ENCODE measurements at regions not wholly inside any gene's neighbourhood (a gene's known extent, or its start where the extent isn't known, plus 50 kb on each side); places are given as distances from the start of the nearest gene placed in this dataset.
"Not testable (repeated sequence)": the region's sequence is repeated elsewhere in the genome, so short reads cannot be mapped to it uniquely, and the experiment has no call there.

- Histone ChIP-seq H3K4me3 (no peak overlapping the region), H3K27ac (no peak overlapping the region), H4K20me1 (ENCODE audit: insufficient read depth, poor library complexity, severe bottlenecking) (no peaks in the 10 kb centered on the region), H3K4me2 (no peak overlapping the region), H3K9me3 (ENCODE audit: low read depth) (no peaks in the 10 kb centered on the region), H3K36me3 (replicated peaks; ENCODE audit: insufficient read depth, low read depth) (no peaks in the 10 kb centered on the region), H3K27me3 (peaks cover 10% of the 10 kb centered on the region), H3K79me2 (no peaks in the 10 kb centered on the region), H3K9me2 (replicated peaks; ENCODE audit: insufficient read depth) (no peaks in the 10 kb centered on the region), H3K4me1 (ENCODE audit: insufficient read depth) (no peaks in the 10 kb centered on the region), H2AFZ (no peak overlapping the region)
- WGBS (ENCODE audit: low lambda C conversion rate, missing lambda C conversion rate), result 78% methylated on average over 2 of the region's 2 CpGs
- DNase-seq (ENCODE audit: low spot score), result no peak
- no peak for TF ChIP-seq EZH2phosphoT487 (IDR thresholded peaks at IDR 0.05; ENCODE audit: low read depth, severe bottlenecking, unreplicated experiment)
These were observed 112.4 kb upstream of the RBPJ start for GRCh38 chr4:26208237-26208994.

GRCh38 chr4:26209378-26209777 is 111.4 kb upstream of the RBPJ start:
- H3K79me2 ChIP-seq; H3K36me3 ChIP-seq (replicated peaks; ENCODE audit: insufficient read depth, low read depth); H3K27me3 ChIP-seq; H4K20me1 ChIP-seq (ENCODE audit: insufficient read depth, poor library complexity, severe bottlenecking); H3K9me2 ChIP-seq (replicated peaks; ENCODE audit: insufficient read depth); H3K4me2 ChIP-seq; H3K4me3 ChIP-seq; DNase-seq (ENCODE audit: low spot score); H3K9me3 ChIP-seq (ENCODE audit: low read depth); H2AFZ ChIP-seq; H3K4me1 ChIP-seq (ENCODE audit: insufficient read depth); H3K27ac ChIP-seq: not testable (repeated sequence)
- WGBS (ENCODE audit: low lambda C conversion rate, missing lambda C conversion rate), result no CpG with 5 or more reads among the region's 1 CpG

DNA sequence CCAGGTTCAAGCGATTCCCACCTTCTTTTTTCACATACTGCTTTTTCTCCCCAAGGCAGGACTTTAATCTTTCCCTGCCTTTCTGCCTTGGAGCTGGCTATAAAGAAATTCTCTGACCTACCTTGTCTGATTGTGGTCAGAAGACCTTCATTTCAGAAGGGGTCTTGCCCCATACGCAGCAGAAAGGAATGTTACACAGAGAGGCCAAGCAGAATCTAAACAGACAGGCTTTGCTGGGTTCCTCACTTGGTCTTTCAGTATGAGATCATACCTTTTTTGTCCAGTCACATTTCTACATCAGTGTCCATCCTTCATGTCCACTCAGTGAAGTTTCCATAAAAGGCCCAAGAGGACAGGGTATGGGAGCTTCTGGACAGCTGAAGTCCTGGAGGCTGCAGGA is 108.3 kb upstream of the RBPJ start:
- no peaks in the 10 kb centered on the region for H4K20me1 ChIP-seq (ENCODE audit: insufficient read depth, poor library complexity, severe bottlenecking)
- no peaks in the 10 kb centered on the region for H3K4me1 ChIP-seq (ENCODE audit: insufficient read depth)
- H3K36me3 ChIP-seq (replicated peaks; ENCODE audit: insufficient read depth, low read depth), result no peaks in the 10 kb centered on the region
- no peak overlapping the region for H3K4me2 ChIP-seq
- no peaks in the 10 kb centered on the region for H3K79me2 ChIP-seq
- TF ChIP-seq EZH2 (IDR thresholded peaks at IDR 0.05; ENCODE audit: borderline replicate concordance) (no peak), EZH2phosphoT487 (IDR thresholded peaks at IDR 0.05; ENCODE audit: low read depth, severe bottlenecking, unreplicated experiment) (no peak)
- TF ChIP-seq, protein P1, sequence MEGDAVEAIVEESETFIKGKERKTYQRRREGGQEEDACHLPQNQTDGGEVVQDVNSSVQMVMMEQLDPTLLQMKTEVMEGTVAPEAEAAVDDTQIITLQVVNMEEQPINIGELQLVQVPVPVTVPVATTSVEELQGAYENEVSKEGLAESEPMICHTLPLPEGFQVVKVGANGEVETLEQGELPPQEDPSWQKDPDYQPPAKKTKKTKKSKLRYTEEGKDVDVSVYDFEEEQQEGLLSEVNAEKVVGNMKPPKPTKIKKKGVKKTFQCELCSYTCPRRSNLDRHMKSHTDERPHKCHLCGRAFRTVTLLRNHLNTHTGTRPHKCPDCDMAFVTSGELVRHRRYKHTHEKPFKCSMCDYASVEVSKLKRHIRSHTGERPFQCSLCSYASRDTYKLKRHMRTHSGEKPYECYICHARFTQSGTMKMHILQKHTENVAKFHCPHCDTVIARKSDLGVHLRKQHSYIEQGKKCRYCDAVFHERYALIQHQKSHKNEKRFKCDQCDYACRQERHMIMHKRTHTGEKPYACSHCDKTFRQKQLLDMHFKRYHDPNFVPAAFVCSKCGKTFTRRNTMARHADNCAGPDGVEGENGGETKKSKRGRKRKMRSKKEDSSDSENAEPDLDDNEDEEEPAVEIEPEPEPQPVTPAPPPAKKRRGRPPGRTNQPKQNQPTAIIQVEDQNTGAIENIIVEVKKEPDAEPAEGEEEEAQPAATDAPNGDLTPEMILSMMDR (IDR thresholded peaks at IDR 0.05; ENCODE audit: poor library complexity), result no peak
- WGBS (ENCODE audit: low lambda C conversion rate, missing lambda C conversion rate), result 85% methylated on average over 2 of the region's 2 CpGs
- no peaks in the 10 kb centered on the region for H3K9me2 ChIP-seq (replicated peaks; ENCODE audit: insufficient read depth)
- no peak overlapping the region for H2AFZ ChIP-seq
- H3K4me3 ChIP-seq, result no peak overlapping the region
- no peak overlapping the region for H3K27ac ChIP-seq
- peaks cover 3% of the 10 kb centered on the region for H3K27me3 ChIP-seq
- no peaks in the 10 kb centered on the region for H3K9me3 ChIP-seq (ENCODE audit: low read depth)
- DNase-seq (ENCODE audit: low spot score), result no peak

DNA sequence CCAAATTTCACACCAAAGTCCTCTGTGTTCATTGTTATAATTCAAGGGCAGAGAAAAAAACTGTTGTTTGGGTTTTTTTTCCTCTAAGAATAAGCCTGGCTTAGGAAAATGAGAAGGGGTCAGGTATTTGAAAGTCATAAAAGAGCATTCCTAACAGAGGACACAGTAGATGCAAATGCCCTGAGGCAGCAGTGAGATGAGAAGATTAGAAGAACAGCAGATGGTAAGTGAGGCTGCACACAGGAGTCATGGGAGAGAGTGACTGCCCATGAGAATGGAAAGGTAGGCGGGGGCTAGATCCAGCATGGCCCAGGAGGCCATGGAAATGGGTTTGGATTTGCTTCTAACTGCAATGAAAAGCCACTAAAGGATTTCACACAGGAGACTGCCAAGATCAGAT is 107.5 kb upstream of the RBPJ start:
- Histone ChIP-seq H3K4me1 (ENCODE audit: insufficient read depth) (peaks cover 4% of the 10 kb centered on the region), H3K79me2 (no peaks in the 10 kb centered on the region), H3K9me2 (replicated peaks; ENCODE audit: insufficient read depth) (no peaks in the 10 kb centered on the region), H4K20me1 (ENCODE audit: insufficient read depth, poor library complexity, severe bottlenecking) (no peaks in the 10 kb centered on the region), H3K27me3 (peaks cover 3% of the 10 kb centered on the region), H3K4me2 (no peak overlapping the region), H3K27ac (no peak overlapping the region), H3K9me3 (ENCODE audit: low read depth) (no peaks in the 10 kb centered on the region), H3K4me3 (no peak overlapping the region), H3K36me3 (replicated peaks; ENCODE audit: insufficient read depth, low read depth) (no peaks in the 10 kb centered on the region), H2AFZ (no peak overlapping the region)
- 89% methylated on average over 1 of the region's 1 CpG for WGBS (ENCODE audit: low lambda C conversion rate, missing lambda C conversion rate)
- no peak for DNase-seq (ENCODE audit: low spot score)
- TF ChIP-seq EZH2phosphoT487 (IDR thresholded peaks at IDR 0.05; ENCODE audit: low read depth, severe bottlenecking, unreplicated experiment) (no peak), EZH2 (IDR thresholded peaks at IDR 0.05; ENCODE audit: borderline replicate concordance) (no peak)
- TF ChIP-seq, protein P1 (IDR thresholded peaks at IDR 0.05; ENCODE audit: poor library complexity), result no peak

All from hepatocyte (in vitro differentiated cells).